HG03354 (cell line): ENCODE measurements at regions not wholly inside any gene's neighbourhood (a gene's known extent, or its start where the extent isn't known, plus 50 kb on each side); places are given as distances from the start of the nearest gene placed in this dataset.

Source experiments
- ATAC-seq: cut with Tn5 transposase; IDR thresholded peaks from one replicate; pipeline ENCODE4 v1.9.1; 2021; ENCODE audit warnings: mild to moderate bottlenecking; ENCODE audit not compliant: unreplicated experiment, poor library complexity, severe bottlenecking

- ATAC-seq = no peak
Observed at GRCh38 chr20:12883507-12883885, 125.3 kb upstream of the SPTLC3 start.

GRCh38 chr20:12886618-12887363 is 122.0 kb upstream of the SPTLC3 start:
- no peak for ATAC-seq

GRCh38 chr20:12891643-12892042 is 117.1 kb upstream of the SPTLC3 start:
- ATAC-seq = no peak

DNA sequence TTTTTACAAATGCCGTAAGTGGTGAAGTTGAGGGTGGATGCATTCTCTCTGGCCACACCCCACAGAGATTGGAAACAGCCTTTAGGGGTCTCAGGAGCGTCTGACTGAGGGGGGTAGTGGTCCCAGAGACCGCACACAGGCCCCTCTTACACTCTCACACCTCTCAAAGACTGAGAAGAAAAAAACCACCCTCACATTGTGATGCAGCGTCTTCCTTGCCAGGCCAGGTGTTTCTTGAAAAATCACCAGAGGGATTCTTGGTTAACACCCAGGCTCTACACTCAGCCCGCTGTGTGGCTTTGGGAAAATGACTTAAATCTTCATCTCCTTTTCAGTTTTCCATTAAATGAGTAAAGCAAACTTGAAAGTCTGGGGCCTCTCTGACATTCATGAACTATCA is 115.8 kb upstream of the SPTLC3 start:
- ATAC-seq = no peak

DNA sequence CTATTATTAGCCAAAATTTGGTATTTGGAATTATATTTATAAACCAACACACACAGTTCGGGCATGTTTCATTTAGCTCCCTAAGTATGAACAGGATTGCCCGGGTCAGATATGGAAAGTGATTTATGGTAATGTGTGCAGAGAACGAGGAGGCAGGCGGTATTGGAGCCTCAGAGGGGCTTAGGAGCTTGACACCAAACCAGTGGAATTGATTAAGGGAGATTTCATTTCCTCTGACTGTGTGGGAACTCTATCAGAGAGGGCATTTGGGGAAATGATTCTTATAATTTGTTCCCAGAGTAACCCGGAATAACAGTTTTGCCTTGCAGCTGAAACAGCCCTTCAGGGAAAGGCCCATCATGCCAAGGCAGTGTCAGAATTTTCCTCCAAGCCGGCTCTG is 115.1 kb upstream of the SPTLC3 start:
- ATAC-seq = no peak

GRCh38 chr20:12894089-12894488 is 114.7 kb upstream of the SPTLC3 start:
- ATAC-seq = no peak

GRCh38 chr20:12896180-12896579 is 112.6 kb upstream of the SPTLC3 start:
- ATAC-seq = no peak

- ATAC-seq = no peak
Observed at GRCh38 chr20:12902992-12903391, 105.8 kb upstream of the SPTLC3 start.

- ATAC-seq = no peak
Observed at GRCh38 chr20:12906361-12906760, 102.4 kb upstream of the SPTLC3 start.

GRCh38 chr20:12911372-12911771 is 97.4 kb upstream of the SPTLC3 start:
- no peak for ATAC-seq

- no peak for ATAC-seq
Observed at GRCh38 chr20:12913781-12914443, 94.9 kb upstream of the SPTLC3 start.

DNA sequence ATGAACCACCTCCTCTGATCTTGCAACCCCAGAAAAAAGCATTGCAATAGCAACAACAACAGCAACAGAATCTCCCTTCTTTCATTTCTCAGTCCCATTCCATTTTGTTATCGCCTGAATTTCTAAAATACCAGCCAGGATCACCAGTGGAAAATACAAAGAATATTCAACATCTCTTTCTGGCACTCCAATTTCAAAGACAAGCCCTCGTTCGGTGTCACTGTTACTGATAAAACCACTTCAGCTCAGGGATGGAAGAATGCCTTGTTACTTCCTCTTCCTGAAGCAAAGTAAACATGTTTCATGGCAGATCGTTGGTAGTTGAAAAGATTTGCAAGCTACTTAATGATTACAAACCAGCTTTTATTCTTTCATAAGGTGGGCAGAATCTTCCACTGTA is 94.0 kb upstream of the SPTLC3 start:
- no peak for ATAC-seq

- no peak for ATAC-seq
Observed at GRCh38 chr20:12916699-12917098, 92.1 kb upstream of the SPTLC3 start.

- no peak for ATAC-seq
Observed at GRCh38 chr20:12924126-12924525, 84.6 kb upstream of the SPTLC3 start.

GRCh38 chr20:12925210-12925755 is 83.5 kb upstream of the SPTLC3 start:
- ATAC-seq = peak; percentile 98

- no peak for ATAC-seq
Observed at GRCh38 chr20:12925863-12926793, 82.6 kb upstream of the SPTLC3 start.

DNA sequence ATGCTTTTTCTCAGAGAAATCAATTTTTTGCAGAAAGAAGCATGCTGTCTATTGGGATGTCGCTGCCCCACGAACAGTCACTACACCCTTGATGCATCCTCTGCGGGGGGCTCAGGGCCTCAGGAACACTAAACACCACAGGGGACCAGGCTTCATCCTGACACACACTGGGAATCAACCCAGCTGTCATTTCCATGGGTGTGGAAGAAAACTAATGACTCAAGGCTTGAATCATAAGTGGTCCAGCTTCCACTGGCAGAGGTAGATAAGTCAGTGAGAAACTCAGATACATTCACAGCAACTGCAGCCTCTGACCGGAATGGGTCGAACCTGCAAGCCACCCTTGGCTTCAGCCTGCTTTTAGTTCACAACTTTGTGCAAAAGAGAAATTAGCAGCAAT is 81.3 kb upstream of the SPTLC3 start:
- no peak for ATAC-seq

DNA sequence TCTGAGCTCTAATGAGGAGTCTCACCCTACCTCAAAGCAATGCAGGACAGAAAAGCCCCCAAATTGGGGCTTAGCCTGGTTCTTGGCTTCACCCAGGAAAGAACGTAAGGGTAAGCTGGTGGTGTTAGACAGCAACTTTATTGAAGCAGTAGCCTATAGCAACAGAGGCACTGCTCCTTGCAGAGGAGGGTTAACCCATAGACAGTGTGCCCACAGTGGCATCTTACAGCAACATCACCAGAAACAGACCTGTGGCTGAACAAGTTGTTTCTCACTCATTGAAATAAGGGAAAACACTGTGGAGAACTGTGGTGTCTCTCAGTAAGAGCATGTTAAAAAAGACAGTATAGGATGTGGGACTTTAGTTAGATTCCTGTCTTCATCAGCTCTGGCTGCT is 80.4 kb upstream of the SPTLC3 start:
- no peak for ATAC-seq

- no peak for ATAC-seq
Observed at GRCh38 chr20:12928755-12929401, 79.9 kb upstream of the SPTLC3 start.

- no peak for ATAC-seq
Observed at GRCh38 chr20:12936020-12936419, 72.8 kb upstream of the SPTLC3 start.
